Spleen (tissue), 11 donors: ENCODE measurements at regions not wholly inside any gene's neighbourhood (a gene's known extent, or its start where the extent isn't known, plus 50 kb on each side); places are given as distances from the start of the nearest gene placed in this dataset.

Experiments
- DNase-seq: peaks from one replicate; pipeline ENCODE4 v3.0.0-alpha.2; 2020
- H3K27ac ChIP-seq, 8 donors: fragments of 200-600 bp; sonication (generic) in 7 of 8; 1 replicate in 4 of 8; 2 replicates in 4 of 8; pipeline versions ENCODE4 v1.5.0 to v1.8.0; 2016 to 2021; ENCODE audit warnings: inconsistent platforms in 4 of 8, mild to moderate bottlenecking in 4 of 8, moderate library complexity in 1 of 8
- H3K27me3 ChIP-seq, 7 donors: fragments of 200-600 bp; sonication (generic) in 6 of 7; replicated peaks in 1 of 7; 1 replicate in 4 of 7; 2 replicates in 3 of 7; pipeline versions ENCODE4 v1.5.0 to v1.8.0; 2016 to 2021; ENCODE audit warnings: inconsistent platforms in 3 of 7, mild to moderate bottlenecking in 1 of 7
- H3K36me3 ChIP-seq, 6 donors: fragments of 200-600 bp; sonication (generic) in 5 of 6; 1 replicate in 4 of 6; 2 replicates in 2 of 6; pipeline versions ENCODE4 v1.5.0 to v1.8.0; 2016 to 2021; ENCODE audit warnings: inconsistent platforms in 2 of 6
- H3K4me1 ChIP-seq, 6 donors: fragments of 200-600 bp; sonication (generic) in 5 of 6; 1 replicate in 3 of 6; 2 replicates in 3 of 6; pipeline versions ENCODE4 v1.5.0 to v1.8.0; 2016 to 2021; ENCODE audit warnings: inconsistent platforms in 3 of 6
- H3K4me3 ChIP-seq, 8 donors: fragments of 200-600 bp; sonication (generic) in 7 of 8; 1 replicate in 4 of 8; 2 replicates in 4 of 8; pipeline versions ENCODE4 v1.5.0 to v1.8.0; 2016 to 2021; ENCODE audit warnings: inconsistent platforms in 4 of 8, mild to moderate bottlenecking in 4 of 8, moderate library complexity in 2 of 8
- H3K9me3 ChIP-seq, 8 donors: fragments of 200-600 bp; sonication (generic) in 7 of 8; 1 replicate in 4 of 8; 2 replicates in 4 of 8; pipeline versions ENCODE4 v1.5.0 to v1.8.0; 2016 to 2021; ENCODE audit warnings: inconsistent platforms in 4 of 8
- CTCF ChIP-seq, 11 experiments: fragments of 200-600 bp in 7 of 11; fragments of 450-650 bp in 4 of 11; sonication (generic) in 4 of 11; IDR thresholded peaks in 8 of 11; conservative IDR thresholded peaks in 3 of 11; 1 replicate in 7 of 11; 2 replicates in 4 of 11; pipeline versions ENCODE4 v1.4.0 to v1.8.0; 2016 to 2021; ENCODE audit warnings: antibody characterized with exemption in 11 of 11, inconsistent platforms in 4 of 11, mild to moderate bottlenecking in 1 of 11
- POLR2A ChIP-seq, 3 donors: fragments of 450-650 bp; IDR thresholded peaks; one replicate each; pipeline ENCODE4 v1.5.1; 2017; ENCODE audit warnings: antibody characterized with exemption in 3 of 3, mild to moderate bottlenecking in 1 of 3
- POLR2AphosphoS5 ChIP-seq, 3 donors: sonication (generic); formaldehyde crosslinking; IDR thresholded peaks; one replicate each; pipeline ENCODE4 v1.5.1; 2017; ENCODE audit warnings: antibody characterized with exemption in 3 of 3
- WGBS, 5 donors: extraction: QIAGEN DNeasy Blood & Tissue Kit in 3 of 5; methylation state at CpG; one replicate each; pipeline versions ENCODE4 v1.1.5 to v1.1.7; 2013 to 2018; 5-methylcytosine and 5-hydroxymethylcytosine counted together
- intact Hi-C: fragments of 100-400 bp; cut with DNase I; formaldehyde crosslinking; loops from one replicate; pipeline ENCODE4 v1.15.0; 2023; ENCODE audit warnings: low total_unique reads
- donor health status: healthy with polysubstance abuse.
- donor health status: DM: no; HTN: no; CAD: no; lungs with moderate emphysema.
- donor health status: DM: no; HTN: no; CAD: no.
- donor health status: Bipolar disorder and iron deficiency.
- donor health status: healthy.
- donor health status: DM: no; HTN: no; CAD: no.
- donor health status: DM: yes; HTN: yes; CAD: no.

- Histone ChIP-seq H3K27me3 (no peaks in the 10 kb centered on the region), H3K9me3 (peaks cover 0 to 13% (median 2%) of the 10 kb centered on the region in 8 donors), H3K4me1 (no peaks in the 10 kb centered on the region), H3K4me3 (no peak overlapping the region), H3K27ac (no peak overlapping the region), H3K36me3 (no peaks in the 10 kb centered on the region)
- no peak for DNase-seq
- WGBS, 5 donors, result 54 to 60% (median 57%) methylated on average over 2 of the region's 2 CpGs
- no peak for TF ChIP-seq POLR2A (IDR thresholded peaks at IDR 0.05)
- TF ChIP-seq CTCF (IDR thresholded peaks at IDR 0.05 in 8 of 11, conservative IDR thresholded peaks at IDR 0.05 in 3 of 11), result no peak
- no peak for TF ChIP-seq POLR2AphosphoS5 (IDR thresholded peaks at IDR 0.05)
- intact Hi-C loops, result no loop called here
Observed at GRCh38 chr4:30385650-30386049, 334.5 kb upstream of the PCDH7 start.

GRCh38 chr4:30386266-30386895, 333.8 kb upstream of the PCDH7 start:
- Histone ChIP-seq H3K4me1 (no peaks in the 10 kb centered on the region), H3K36me3 (no peaks in the 10 kb centered on the region), H3K9me3 (peaks cover 0 to 8% (median 0%) of the 10 kb centered on the region in 8 donors), H3K4me3 (no peak overlapping the region), H3K27ac (no peak overlapping the region), H3K27me3 (no peaks in the 10 kb centered on the region)
- intact Hi-C loops, result no loop called here
- TF ChIP-seq POLR2A (IDR thresholded peaks at IDR 0.05) (no peak), POLR2AphosphoS5 (IDR thresholded peaks at IDR 0.05) (no peak), CTCF (IDR thresholded peaks at IDR 0.05 in 8 of 11, conservative IDR thresholded peaks at IDR 0.05 in 3 of 11) (no peak)
- WGBS, 5 donors, result 85 to 95% (median 87%) methylated on average over 4 of the region's 4 CpGs
- no peak for DNase-seq

- H3K4me3 ChIP-seq, result no peak overlapping the region
- H3K27ac ChIP-seq, result no peak overlapping the region
- DNase-seq, result no peak
- H3K4me1 ChIP-seq, result no peaks in the 10 kb centered on the region
- TF ChIP-seq POLR2AphosphoS5 (IDR thresholded peaks at IDR 0.05), result no peak
- intact Hi-C loops, result no loop called here
- H3K9me3 ChIP-seq, result peaks cover 0 to 24% (median 11%) of the 10 kb centered on the region in 8 donors
- H3K36me3 ChIP-seq, result no peaks in the 10 kb centered on the region
- WGBS, 5 donors, result 62 to 87% (median 73%) methylated on average over 2 of the region's 2 CpGs
- H3K27me3 ChIP-seq, result no peaks in the 10 kb centered on the region
Observed at GRCh38 chr4:30395902-30396301, 324.3 kb upstream of the PCDH7 start.

GRCh38 chr4:30396772-30397475, 323.2 kb upstream of the PCDH7 start:
- Histone ChIP-seq H3K4me3 (no peak overlapping the region), H3K27ac (no peak overlapping the region), H3K9me3 (peaks cover 0 to 26% (median 11%) of the 10 kb centered on the region in 8 donors), H3K27me3 (no peaks in the 10 kb centered on the region), H3K4me1 (no peaks in the 10 kb centered on the region), H3K36me3 (no peaks in the 10 kb centered on the region)
- intact Hi-C loops, result no loop called here
- 33 to 46% (median 40%) methylated on average over 2 of the region's 2 CpGs for WGBS, 5 donors
- TF ChIP-seq POLR2A (IDR thresholded peaks at IDR 0.05) (no peak), POLR2AphosphoS5 (IDR thresholded peaks at IDR 0.05) (no peak), CTCF (IDR thresholded peaks at IDR 0.05 in 8 of 11, conservative IDR thresholded peaks at IDR 0.05 in 3 of 11) (no peak)
- DNase-seq, result no peak
